SK-N-SH treated with all-trans-retinoic acid at 6 μM for 48 hours (cell line): ENCODE measurements at regions not wholly inside any gene's neighbourhood (a gene's known extent, or its start where the extent isn't known, plus 50 kb on each side); places are given as distances from the start of the nearest gene placed in this dataset.

ENCODE experiments used
- ATAC-seq: fragments of 200-7000 bp; cut with Tn5 transposase; 3 replicates; pipeline ENCODE4 v1.9.1; 2020; ENCODE audit warnings: mild to moderate bottlenecking, moderate library complexity
- ARNTL ChIP-seq: fragments of 450-650 bp; formaldehyde crosslinking; IDR thresholded peaks from 2 replicates; pipeline ENCODE4 v1.5.0; 2020; ENCODE audit warnings: low read depth, mild to moderate bottlenecking, moderate library complexity, borderline replicate concordance
- BACH2 ChIP-seq: fragments of 250-450 bp; sonication (Bioruptor Pico); IDR thresholded peaks from 2 replicates; pipeline ENCODE4 v1.9.0; 2021; ENCODE audit warnings: mild to moderate bottlenecking, borderline replicate concordance
- CSDC2 ChIP-seq: fragments of 250-450 bp; sonication (Bioruptor Pico); IDR thresholded peaks from 2 replicates; pipeline ENCODE4 v1.5.0; 2020; ENCODE audit warnings: mild to moderate bottlenecking, moderate library complexity
- ESRRG ChIP-seq: fragments of 250-450 bp; sonication (Bioruptor Pico); IDR thresholded peaks from 2 replicates; pipeline ENCODE4 v1.6.1; 2021; ENCODE audit warnings: mild to moderate bottlenecking
- GLIS3 ChIP-seq: fragments of 250-450 bp; sonication (Bioruptor Pico); IDR thresholded peaks from 2 replicates; pipeline ENCODE4 v1.5.0; 2020; ENCODE audit warnings: mild to moderate bottlenecking, moderate library complexity
- ISL1 ChIP-seq: fragments of 250-450 bp; sonication (Bioruptor Pico); IDR thresholded peaks from 2 replicates; pipeline ENCODE4 v2.1.2; 2022; ENCODE audit warnings: mild to moderate bottlenecking, moderate library complexity
- OSR1 ChIP-seq: fragments of 250-450 bp; sonication (Bioruptor Pico); IDR thresholded peaks from 2 replicates; pipeline ENCODE4 v1.8.0; 2022; ENCODE audit warnings: moderate library complexity, mild to moderate bottlenecking, inconsistent platforms
- PPARA ChIP-seq: fragments of 250-450 bp; sonication (Bioruptor Pico); IDR thresholded peaks from 2 replicates; pipeline ENCODE4 v1.5.0; 2020; ENCODE audit warnings: mild to moderate bottlenecking, borderline replicate concordance
- RARB ChIP-seq: fragments of 250-450 bp; sonication (Bioruptor Pico); IDR thresholded peaks from 2 replicates; pipeline ENCODE4 v1.8.0; 2021; ENCODE audit warnings: mild to moderate bottlenecking, moderate library complexity
- SNAI2 ChIP-seq: fragments of 250-450 bp; sonication (Bioruptor Pico); IDR thresholded peaks from 2 replicates; pipeline ENCODE4 v1.5.0; 2020; ENCODE audit warnings: mild to moderate bottlenecking, moderate library complexity
- TCF4 ChIP-seq: fragments of 250-450 bp; sonication (Bioruptor Pico); IDR thresholded peaks from 2 replicates; pipeline ENCODE4 v1.8.0; 2021; ENCODE audit warnings: mild to moderate bottlenecking, moderate library complexity, borderline replicate concordance
- ZC3H10 ChIP-seq: fragments of 250-450 bp; sonication (Bioruptor Pico); IDR thresholded peaks from 2 replicates; pipeline ENCODE4 v1.5.1; 2021; ENCODE audit warnings: mild to moderate bottlenecking, moderate library complexity
- ZFP3 ChIP-seq: fragments of 250-450 bp; sonication (Bioruptor Pico); IDR thresholded peaks from 2 replicates; pipeline ENCODE4 v1.5.0; 2020; ENCODE audit warnings: mild to moderate bottlenecking, moderate library complexity
- ZFP30 ChIP-seq: fragments of 450-650 bp; formaldehyde crosslinking; IDR thresholded peaks from 2 replicates; pipeline ENCODE4 v1.5.0; 2022; ENCODE audit warnings: mild to moderate bottlenecking, moderate library complexity
- ZNF565 ChIP-seq: fragments of 450-650 bp; formaldehyde crosslinking; conservative IDR thresholded peaks from 2 replicates; pipeline ENCODE4 v1.5.0; 2020; ENCODE audit warnings: low read depth, mild to moderate bottlenecking, moderate library complexity
- ZNF70 ChIP-seq: fragments of 450-650 bp; formaldehyde crosslinking; IDR thresholded peaks from 2 replicates; pipeline ENCODE4 v1.5.0; 2020; ENCODE audit warnings: mild to moderate bottlenecking, moderate library complexity
- ZNF8 ChIP-seq: fragments of 450-650 bp; formaldehyde crosslinking; IDR thresholded peaks from 2 replicates; pipeline ENCODE4 v1.5.0; 2020; ENCODE audit warnings: mild to moderate bottlenecking, moderate library complexity
- TF ChIP-seq, protein P1 (sequence below): fragments of 250-450 bp; sonication (Bioruptor Pico); IDR thresholded peaks from 2 replicates; pipeline ENCODE4 v1.8.0; 2020; ENCODE audit warnings: mild to moderate bottlenecking, moderate library complexity, borderline replicate concordance
- TF ChIP-seq, protein P2 (sequence below): fragments of 250-450 bp; sonication (Bioruptor Pico); IDR thresholded peaks from 2 replicates; pipeline ENCODE4 v1.8.0; 2021; ENCODE audit warnings: low read depth, mild to moderate bottlenecking, moderate library complexity, borderline replicate concordance
- TF ChIP-seq, protein P3 (sequence below): fragments of 250-450 bp; sonication (Bioruptor Pico); IDR thresholded peaks from 2 replicates; pipeline ENCODE4 v1.5.0; 2020; ENCODE audit warnings: mild to moderate bottlenecking, moderate library complexity

DNA sequence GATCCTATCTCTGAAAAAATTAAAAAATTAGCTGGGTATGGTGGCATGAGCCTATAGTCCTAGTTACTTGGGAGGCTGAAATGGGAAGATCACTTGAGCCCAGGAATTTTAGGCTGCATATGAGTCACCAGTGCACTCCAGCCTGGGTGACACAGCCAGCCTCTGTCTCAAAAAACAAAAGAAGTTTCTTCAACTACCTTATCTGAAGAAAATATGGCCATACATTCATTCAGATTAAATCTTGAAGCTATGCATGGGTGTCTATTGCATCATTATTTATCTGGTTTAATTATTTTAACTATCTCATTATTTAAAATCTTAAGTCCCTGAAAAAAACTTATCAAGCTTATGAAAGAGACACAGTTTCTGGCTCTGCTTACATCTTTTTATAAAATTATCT is 204.1 kb downstream of the SIM1 start:
- TF ChIP-seq ARNTL (CRISPR knock-in tag) (no peak), ZNF70 (CRISPR knock-in tag) (no peak), GLIS3 (CRISPR knock-in tag) (no peak)
- no peak for ATAC-seq

DNA sequence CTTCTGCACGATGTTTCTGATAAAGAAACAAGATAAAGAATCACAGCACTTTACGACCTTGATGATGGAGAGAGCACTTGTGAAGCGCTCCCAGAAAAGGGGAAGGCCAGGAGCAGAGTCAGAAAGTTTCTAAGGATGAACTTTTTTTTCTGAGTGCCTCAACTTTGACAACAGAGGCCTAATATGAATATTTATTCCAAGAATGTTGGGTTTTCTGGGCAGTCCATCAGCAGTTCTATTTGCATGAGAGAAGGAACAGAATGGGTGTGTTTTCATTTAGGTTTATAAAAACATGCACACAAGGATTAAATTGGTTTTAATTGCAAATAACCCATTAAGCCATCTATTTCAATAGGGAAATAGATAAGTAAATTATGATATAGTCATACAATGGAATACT is 204.9 kb downstream of the SIM1 start:
- ATAC-seq: no peak
- TF ChIP-seq ZFP3 (CRISPR knock-in tag) (no peak), ESRRG (CRISPR knock-in tag) (no peak), ZNF70 (CRISPR knock-in tag) (no peak), SNAI2 (CRISPR knock-in tag) (no peak), PPARA (CRISPR knock-in tag) (no peak), TCF4 (CRISPR knock-in tag) (no peak), RARB (CRISPR knock-in tag) (no peak), OSR1 (CRISPR knock-in tag) (no peak), ZFP30 (CRISPR knock-in tag) (no peak)
- TF ChIP-seq, protein P1, sequence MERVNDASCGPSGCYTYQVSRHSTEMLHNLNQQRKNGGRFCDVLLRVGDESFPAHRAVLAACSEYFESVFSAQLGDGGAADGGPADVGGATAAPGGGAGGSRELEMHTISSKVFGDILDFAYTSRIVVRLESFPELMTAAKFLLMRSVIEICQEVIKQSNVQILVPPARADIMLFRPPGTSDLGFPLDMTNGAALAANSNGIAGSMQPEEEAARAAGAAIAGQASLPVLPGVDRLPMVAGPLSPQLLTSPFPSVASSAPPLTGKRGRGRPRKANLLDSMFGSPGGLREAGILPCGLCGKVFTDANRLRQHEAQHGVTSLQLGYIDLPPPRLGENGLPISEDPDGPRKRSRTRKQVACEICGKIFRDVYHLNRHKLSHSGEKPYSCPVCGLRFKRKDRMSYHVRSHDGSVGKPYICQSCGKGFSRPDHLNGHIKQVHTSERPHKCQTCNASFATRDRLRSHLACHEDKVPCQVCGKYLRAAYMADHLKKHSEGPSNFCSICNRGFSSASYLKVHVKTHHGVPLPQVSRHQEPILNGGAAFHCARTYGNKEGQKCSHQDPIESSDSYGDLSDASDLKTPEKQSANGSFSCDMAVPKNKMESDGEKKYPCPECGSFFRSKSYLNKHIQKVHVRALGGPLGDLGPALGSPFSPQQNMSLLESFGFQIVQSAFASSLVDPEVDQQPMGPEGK (CRISPR knock-in tag): no peak
- TF ChIP-seq, protein P2, sequence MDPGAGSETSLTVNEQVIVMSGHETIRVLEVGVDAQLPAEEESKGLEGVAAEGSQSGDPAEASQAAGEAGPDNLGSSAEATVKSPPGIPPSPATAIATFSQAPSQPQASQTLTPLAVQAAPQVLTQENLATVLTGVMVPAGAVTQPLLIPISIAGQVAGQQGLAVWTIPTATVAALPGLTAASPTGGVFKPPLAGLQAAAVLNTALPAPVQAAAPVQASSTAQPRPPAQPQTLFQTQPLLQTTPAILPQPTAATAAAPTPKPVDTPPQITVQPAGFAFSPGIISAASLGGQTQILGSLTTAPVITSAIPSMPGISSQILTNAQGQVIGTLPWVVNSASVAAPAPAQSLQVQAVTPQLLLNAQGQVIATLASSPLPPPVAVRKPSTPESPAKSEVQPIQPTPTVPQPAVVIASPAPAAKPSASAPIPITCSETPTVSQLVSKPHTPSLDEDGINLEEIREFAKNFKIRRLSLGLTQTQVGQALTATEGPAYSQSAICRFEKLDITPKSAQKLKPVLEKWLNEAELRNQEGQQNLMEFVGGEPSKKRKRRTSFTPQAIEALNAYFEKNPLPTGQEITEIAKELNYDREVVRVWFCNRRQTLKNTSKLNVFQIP: no peak

DNA sequence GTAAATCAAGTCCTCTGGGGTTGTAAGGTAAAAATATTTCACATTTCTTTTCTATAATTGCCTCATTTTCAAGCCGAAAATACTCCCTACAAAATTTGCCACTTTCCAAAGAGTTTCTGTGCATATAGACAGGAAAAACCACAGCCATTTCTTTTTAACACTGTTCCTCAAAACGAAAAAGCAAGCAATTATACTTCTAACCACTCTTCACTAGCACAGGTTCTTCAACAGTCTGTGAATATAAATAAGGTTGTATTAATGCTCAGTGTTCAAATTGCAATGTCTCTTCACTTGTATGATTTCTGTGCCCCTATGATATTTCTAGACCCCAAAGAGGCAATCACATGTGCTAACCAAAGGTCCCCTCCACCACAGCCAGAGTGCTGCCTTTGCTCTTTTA is 206.0 kb downstream of the SIM1 start:
- TF ChIP-seq ESRRG (CRISPR knock-in tag): no peak
- TF ChIP-seq ISL1 (CRISPR knock-in tag): no peak
- TF ChIP-seq BACH2 (CRISPR knock-in tag): no peak
- no peak for TF ChIP-seq ZC3H10 (CRISPR knock-in tag)
- no peak for TF ChIP-seq OSR1 (CRISPR knock-in tag)
- ATAC-seq: no peak

DNA sequence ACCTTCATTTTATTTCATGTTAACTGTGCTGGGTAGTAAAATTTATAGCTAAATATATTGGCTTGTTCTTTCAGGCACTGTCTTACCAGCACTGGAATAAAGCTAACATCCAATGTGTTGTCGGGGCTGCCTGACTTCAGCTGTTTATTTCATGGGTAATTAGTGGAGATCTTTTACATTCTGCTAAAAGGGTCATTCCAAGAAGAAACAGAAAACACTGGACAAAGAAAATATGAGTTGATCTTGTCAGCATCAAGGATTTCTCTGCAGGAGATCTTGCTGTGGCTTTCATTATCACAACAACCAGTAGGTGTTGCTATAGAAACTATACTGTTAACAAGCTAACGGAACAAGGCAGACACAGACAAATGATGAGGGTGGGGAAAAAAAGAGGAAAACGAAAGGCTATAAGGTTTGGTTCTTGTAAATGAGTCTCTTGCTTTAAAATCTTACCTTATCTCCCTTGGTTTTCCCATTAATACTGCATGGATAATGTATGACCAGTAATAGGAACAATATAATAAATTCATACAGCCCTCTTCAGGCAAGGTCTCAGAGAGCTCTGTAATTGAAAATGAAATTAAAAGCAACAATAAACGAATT is 206.8 kb downstream of the SIM1 start:
- peak; percentile 93 for ATAC-seq
- TF ChIP-seq SNAI2 (CRISPR knock-in tag) (no peak), PPARA (CRISPR knock-in tag) (no peak), GLIS3 (CRISPR knock-in tag) (no peak), ARNTL (CRISPR knock-in tag) (no peak)
- TF ChIP-seq, protein P1 (CRISPR knock-in tag): no peak
- TF ChIP-seq, protein P3, sequence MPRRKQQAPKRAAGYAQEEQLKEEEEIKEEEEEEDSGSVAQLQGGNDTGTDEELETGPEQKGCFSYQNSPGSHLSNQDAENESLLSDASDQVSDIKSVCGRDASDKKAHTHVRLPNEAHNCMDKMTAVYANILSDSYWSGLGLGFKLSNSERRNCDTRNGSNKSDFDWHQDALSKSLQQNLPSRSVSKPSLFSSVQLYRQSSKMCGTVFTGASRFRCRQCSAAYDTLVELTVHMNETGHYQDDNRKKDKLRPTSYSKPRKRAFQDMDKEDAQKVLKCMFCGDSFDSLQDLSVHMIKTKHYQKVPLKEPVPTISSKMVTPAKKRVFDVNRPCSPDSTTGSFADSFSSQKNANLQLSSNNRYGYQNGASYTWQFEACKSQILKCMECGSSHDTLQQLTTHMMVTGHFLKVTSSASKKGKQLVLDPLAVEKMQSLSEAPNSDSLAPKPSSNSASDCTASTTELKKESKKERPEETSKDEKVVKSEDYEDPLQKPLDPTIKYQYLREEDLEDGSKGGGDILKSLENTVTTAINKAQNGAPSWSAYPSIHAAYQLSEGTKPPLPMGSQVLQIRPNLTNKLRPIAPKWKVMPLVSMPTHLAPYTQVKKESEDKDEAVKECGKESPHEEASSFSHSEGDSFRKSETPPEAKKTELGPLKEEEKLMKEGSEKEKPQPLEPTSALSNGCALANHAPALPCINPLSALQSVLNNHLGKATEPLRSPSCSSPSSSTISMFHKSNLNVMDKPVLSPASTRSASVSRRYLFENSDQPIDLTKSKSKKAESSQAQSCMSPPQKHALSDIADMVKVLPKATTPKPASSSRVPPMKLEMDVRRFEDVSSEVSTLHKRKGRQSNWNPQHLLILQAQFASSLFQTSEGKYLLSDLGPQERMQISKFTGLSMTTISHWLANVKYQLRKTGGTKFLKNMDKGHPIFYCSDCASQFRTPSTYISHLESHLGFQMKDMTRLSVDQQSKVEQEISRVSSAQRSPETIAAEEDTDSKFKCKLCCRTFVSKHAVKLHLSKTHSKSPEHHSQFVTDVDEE (CRISPR knock-in tag): no peak

DNA sequence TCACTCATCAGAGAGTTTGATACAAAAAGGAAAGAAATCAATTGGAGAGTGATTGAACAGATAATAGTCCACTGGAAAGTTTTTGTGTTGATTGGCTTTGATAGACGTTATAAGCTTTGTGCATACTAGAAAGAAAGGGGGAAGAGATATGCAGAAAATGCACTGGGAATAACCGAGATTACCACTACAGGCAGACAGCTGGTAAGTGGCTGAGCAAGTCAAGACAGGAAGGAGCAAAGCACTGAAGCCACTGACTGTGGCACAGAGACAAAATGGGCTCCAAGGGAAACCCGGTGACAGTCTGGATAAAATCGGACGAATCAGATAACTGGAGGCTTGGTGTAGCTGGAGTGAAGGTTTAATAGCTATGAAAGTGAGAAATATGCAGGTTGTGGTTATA is 209.0 kb downstream of the SIM1 start:
- TF ChIP-seq ESRRG (CRISPR knock-in tag) (no peak), SNAI2 (CRISPR knock-in tag) (no peak), RARB (CRISPR knock-in tag) (no peak), GLIS3 (CRISPR knock-in tag) (no peak), BACH2 (CRISPR knock-in tag) (no peak), ZNF565 (CRISPR knock-in tag) (no peak), ISL1 (CRISPR knock-in tag) (no peak), ZNF70 (CRISPR knock-in tag) (no peak), PPARA (CRISPR knock-in tag) (no peak), ZNF8 (no peak), CSDC2 (CRISPR knock-in tag) (no peak)
- TF ChIP-seq, protein P1 (CRISPR knock-in tag): no peak
- TF ChIP-seq, protein P2: no peak
- 0 out of 3 replicates have a peak, but pooled peaks have one; percentile 13 for ATAC-seq
